AG04449 (cell line): ENCODE measurements at regions not wholly inside any gene's neighbourhood (a gene's known extent, or its start where the extent isn't known, plus 50 kb on each side); places are given as distances from the start of the nearest gene placed in this dataset.

Experiments
- CTCF ChIA-PET: fragments of 350-600 bp; formaldehyde crosslinking; extraction: SDS; loops from one replicate; lab custom pipeline; 2021; ENCODE audit warnings: antibody characterized with exemption; lab: Yijun Ruan, JAX
- POLR2A ChIA-PET: fragments of 400-600, 350-600 bp; formaldehyde crosslinking; extraction: SDS; loops from one replicate; lab custom pipeline; 2020; ENCODE audit warnings: antibody characterized with exemption, inconsistent platforms; lab: Yijun Ruan, JAX
- DNase-seq: peaks from one replicate; pipeline ENCODE4 v3.0.0-alpha.2; 2010; ENCODE audit warnings: low read depth, low spot score
- H3K4me3 ChIP-seq: 2 replicates; pipeline ENCODE4 v1.5.1; 2011; ENCODE audit warnings: low read depth, mild to moderate bottlenecking, control low read depth, low read length
- CTCF ChIP-seq: IDR thresholded peaks from one replicate; pipeline ENCODE4 v1.5.1; 2011; ENCODE audit warnings: mild to moderate bottlenecking, moderate library complexity, low read length, control low read depth, inconsistent platforms; ENCODE audit not compliant: insufficient read depth; ENCODE audit errors: missing control alignments

GRCh38 chr5:120251898-120252297 lies 212.2 kb upstream of the PRR16 start:
- H3K4me3 ChIP-seq: no peak overlapping the region
- ChIA-PET CTCF (no interaction called here), POLR2A (no interaction called here)
- no peak for TF ChIP-seq CTCF
- DNase-seq: no peak

GRCh38 chr5:120252839-120253238 lies 211.3 kb upstream of the PRR16 start:
- no peak for DNase-seq
- ChIA-PET CTCF (no interaction called here), POLR2A (no interaction called here)
- H3K4me3 ChIP-seq: no peak overlapping the region
- TF ChIP-seq CTCF: no peak

DNA sequence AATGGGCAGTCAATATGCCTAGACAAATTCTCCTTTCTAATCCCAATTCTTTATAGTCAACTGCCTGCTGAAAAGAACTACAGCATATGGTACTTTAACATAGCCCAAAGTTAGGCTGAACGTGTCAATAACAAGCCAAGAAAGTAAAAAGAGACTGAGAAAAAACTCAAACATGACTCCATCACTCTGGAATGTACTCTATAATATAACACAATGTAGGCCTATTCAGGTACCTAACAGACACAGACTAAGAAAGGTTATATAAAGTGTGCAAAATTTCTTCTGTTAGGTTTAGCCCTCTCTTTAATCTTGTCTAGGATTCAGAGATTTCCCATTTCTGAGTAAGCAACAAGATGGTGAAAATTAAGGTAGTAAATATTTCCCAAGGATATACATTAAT lies 209.7 kb upstream of the PRR16 start:
- no peak for TF ChIP-seq CTCF
- ChIA-PET POLR2A (no interaction called here), CTCF (no interaction called here)
- DNase-seq: no peak
- no peak overlapping the region for H3K4me3 ChIP-seq

- ChIA-PET POLR2A (no interaction called here), CTCF (interaction anchor here (1.1 kb wide), 1 partner anchor 39 kb away, joined by 3 read pairs; no protein-coding TSS in a partner anchor)
- TF ChIP-seq CTCF: no peak
- no peak for DNase-seq
- H3K4me3 ChIP-seq: no peak overlapping the region
Observed at GRCh38 chr5:120255214-120255613, 208.9 kb upstream of the PRR16 start.

DNA sequence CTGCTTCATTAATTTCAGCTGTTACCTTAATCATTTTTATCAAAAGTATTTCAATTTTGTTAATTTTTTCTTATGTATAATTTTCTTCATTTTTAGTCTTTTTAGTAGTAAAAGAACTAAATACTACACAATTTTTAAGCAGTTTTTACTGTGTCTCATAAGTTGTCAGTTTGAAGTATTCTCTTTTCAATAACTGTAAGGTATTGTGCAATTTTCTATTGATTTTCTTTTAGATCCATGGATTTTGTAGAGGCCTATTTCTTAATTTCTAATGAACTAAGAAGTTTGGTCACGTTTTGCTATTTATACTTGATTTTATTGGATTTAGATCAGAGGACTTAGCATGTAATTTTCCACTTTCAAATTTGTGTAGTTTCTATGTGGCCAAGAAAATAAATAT lies 207.7 kb upstream of the PRR16 start:
- no peak for TF ChIP-seq CTCF
- POLR2A ChIA-PET: no interaction called here
- H3K4me3 ChIP-seq: no peak overlapping the region
- CTCF ChIA-PET: interaction anchor here (1.1 kb wide), 1 partner anchor 38 kb away, joined by 3 read pairs; no protein-coding TSS in a partner anchor
- DNase-seq: no peak

- no peak for DNase-seq
- no peak for TF ChIP-seq CTCF
- no peak overlapping the region for H3K4me3 ChIP-seq
- CTCF ChIA-PET: no interaction called here
- POLR2A ChIA-PET: no interaction called here
Observed at GRCh38 chr5:120257358-120257971, 206.6 kb upstream of the PRR16 start.
